ENCODE measurements at regions not wholly inside any gene's neighbourhood (a gene's known extent, or its start where the extent isn't known, plus 50 kb on each side); places are given as distances from the start of the nearest gene placed in this dataset.

DNA sequence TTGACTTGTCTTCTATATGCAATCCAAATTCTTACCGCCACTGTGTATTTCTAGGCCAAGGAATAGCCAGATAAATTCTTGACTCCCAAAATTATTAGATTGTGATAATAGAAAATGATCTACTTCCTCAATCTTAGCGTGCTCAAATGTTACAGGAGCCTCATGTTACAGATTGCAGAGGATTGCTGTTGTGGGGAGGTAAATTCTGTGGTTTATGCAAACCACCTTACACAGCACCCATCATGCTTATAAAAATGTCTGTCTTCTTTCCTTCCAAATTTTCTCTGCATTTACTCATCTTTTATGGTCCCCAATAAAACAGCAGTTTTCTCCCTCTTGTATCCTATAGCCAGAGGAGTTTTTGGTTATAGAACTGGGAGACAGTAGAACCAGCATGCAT is 420.2 kb upstream of the ROBO1 start:
- TF ChIP-seq, protein P1, sequence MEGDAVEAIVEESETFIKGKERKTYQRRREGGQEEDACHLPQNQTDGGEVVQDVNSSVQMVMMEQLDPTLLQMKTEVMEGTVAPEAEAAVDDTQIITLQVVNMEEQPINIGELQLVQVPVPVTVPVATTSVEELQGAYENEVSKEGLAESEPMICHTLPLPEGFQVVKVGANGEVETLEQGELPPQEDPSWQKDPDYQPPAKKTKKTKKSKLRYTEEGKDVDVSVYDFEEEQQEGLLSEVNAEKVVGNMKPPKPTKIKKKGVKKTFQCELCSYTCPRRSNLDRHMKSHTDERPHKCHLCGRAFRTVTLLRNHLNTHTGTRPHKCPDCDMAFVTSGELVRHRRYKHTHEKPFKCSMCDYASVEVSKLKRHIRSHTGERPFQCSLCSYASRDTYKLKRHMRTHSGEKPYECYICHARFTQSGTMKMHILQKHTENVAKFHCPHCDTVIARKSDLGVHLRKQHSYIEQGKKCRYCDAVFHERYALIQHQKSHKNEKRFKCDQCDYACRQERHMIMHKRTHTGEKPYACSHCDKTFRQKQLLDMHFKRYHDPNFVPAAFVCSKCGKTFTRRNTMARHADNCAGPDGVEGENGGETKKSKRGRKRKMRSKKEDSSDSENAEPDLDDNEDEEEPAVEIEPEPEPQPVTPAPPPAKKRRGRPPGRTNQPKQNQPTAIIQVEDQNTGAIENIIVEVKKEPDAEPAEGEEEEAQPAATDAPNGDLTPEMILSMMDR (IDR thresholded peaks at IDR 0.05; ENCODE audit: insufficient read depth, low read depth, low read length), result no peak
- DNase-seq (ENCODE audit: low read depth), result no peak
- no peak overlapping the region for H3K4me3 ChIP-seq (ENCODE audit: low read depth, low read length)

DNA sequence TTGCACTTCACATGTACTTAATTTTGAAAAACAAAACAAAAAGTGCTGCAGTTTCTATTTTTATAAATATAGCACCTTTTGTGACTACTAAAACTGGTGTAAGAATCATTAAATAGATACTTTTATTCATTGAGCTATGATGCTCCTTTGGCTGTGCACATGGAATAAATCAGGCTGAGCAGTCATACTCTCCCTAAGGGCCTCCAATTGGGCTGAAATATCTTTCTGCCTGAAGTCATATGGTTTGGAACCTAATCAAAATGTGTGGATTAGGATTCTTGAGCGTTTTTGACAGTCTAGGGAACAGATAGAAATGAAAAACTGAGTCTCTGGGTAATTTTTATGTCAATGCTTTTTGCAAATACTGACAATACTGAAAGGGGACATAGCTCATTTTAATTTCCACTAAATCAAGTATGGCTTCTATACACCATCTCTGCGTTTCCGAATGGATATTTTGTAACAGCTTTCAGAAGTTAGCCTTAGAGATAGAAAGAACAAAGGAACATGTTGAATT is 392.2 kb upstream of the ROBO1 start:
- TF ChIP-seq, protein P1 (IDR thresholded peaks at IDR 0.05; ENCODE audit: insufficient read depth, low read depth, low read length), result no peak
- H3K4me3 ChIP-seq (ENCODE audit: low read depth, low read length), result no peak overlapping the region
- DNase-seq (ENCODE audit: low read depth), result no peak

DNA sequence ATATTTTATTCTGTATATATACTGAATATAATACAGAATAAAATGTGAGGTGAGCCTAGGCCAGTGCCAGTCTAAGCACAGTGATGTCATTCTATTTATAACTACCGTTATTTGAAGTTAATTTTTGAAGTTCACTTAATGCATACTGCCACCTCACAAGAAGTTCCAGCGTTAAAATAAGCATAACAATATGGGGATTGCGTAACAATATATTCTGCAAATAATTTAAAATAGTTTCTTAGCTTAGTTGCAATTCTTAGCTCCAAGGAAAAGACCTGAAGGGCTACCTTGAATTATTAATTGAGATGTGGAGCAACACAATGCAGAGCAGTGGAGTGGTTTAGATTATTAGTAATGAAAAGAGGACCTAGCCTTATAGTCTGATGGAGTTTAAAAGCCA is 390.5 kb upstream of the ROBO1 start:
- TF ChIP-seq, protein P1 (IDR thresholded peaks at IDR 0.05; ENCODE audit: insufficient read depth, low read depth, low read length), result no peak
- H3K4me3 ChIP-seq (ENCODE audit: low read depth, low read length), result no peak overlapping the region
- DNase-seq (ENCODE audit: low read depth), result no peak

DNA sequence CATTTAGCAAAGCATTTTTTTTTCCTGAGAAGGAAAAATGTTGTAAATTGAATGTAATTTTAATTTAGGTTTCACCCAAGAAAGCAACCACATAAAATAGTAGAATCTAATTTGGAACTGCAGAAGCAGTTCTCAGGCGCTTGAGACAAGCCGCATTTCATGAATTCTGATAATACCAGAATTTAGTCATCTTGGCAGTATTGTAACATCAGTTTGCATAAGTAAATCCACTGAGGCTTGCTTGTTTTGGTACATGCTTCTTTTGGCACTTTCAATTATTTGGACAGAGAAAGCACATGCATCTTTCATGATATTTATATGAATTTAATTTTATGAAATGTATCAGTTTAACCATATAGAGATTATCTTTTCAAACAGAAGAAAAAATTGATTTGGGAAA is 389.7 kb upstream of the ROBO1 start:
- H3K4me3 ChIP-seq (ENCODE audit: low read depth, low read length), result no peak overlapping the region
- TF ChIP-seq, protein P1 (IDR thresholded peaks at IDR 0.05; ENCODE audit: insufficient read depth, low read depth, low read length), result no peak
- no peak for DNase-seq (ENCODE audit: low read depth)

DNA sequence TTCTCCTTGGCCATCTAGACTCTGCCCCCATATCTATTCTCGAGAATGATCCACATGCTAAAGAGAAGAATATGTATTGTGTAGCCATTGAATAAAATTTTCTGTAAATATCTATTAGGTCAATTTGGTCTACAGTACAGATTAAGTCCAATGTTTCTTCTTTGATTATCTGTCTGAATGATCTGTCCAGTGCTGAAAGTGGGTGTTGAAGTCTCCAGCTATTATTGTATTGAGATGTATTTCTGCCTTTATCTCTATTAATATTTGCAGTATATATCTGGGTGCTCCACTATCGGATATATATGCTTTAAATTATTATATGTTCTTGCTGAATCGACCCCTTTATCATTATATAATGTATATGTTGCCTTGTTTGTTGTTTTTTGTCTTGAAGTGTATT is 384.9 kb upstream of the ROBO1 start:
- H3K4me3 ChIP-seq (ENCODE audit: low read depth, low read length), result no peak overlapping the region
- TF ChIP-seq, protein P1 (IDR thresholded peaks at IDR 0.05; ENCODE audit: insufficient read depth, low read depth, low read length), result no peak
- no peak for DNase-seq (ENCODE audit: low read depth)

DNA sequence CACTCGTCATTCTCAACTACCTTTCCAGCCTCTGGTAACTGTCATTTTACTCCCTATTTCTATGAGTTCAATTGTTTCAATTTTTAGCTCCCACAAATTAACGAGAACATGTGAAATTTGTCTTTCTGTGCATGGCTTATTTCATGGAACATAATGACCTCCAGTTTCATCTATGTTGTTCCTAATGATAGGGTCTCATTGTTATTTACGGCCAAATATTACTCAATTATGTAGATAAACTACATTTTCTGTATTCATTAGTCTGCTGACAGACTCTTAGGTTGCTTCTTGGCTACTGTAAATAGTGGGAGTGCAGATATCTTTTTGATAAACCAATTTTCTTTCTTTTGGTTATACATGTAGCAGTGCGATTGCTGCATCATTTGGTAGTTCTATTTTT is 374.9 kb upstream of the ROBO1 start:
- TF ChIP-seq, protein P1 (IDR thresholded peaks at IDR 0.05; ENCODE audit: insufficient read depth, low read depth, low read length), result no peak
- H3K4me3 ChIP-seq (ENCODE audit: low read depth, low read length), result no peak overlapping the region
- DNase-seq (ENCODE audit: low read depth), result no peak

DNA sequence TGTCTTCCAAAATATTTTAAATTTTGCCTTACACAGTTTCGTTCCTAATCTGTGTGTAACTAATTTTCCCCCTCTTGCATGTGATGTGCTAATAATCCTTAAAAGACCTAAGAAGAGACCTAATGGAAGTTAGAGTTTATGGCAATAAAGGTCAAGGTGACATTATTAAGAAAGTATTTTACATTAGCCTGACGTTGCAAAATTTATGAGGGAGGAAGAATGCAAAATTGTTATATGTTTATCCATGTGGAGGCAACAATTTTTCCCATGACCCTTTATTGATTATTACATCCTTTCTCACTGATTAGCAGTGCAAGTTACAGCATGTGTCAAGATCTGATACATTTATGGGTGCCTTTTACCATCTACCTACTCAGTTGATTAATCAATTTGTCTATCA is 373.8 kb upstream of the ROBO1 start:
- TF ChIP-seq, protein P1 (IDR thresholded peaks at IDR 0.05; ENCODE audit: insufficient read depth, low read depth, low read length), result no peak
- no peak for DNase-seq (ENCODE audit: low read depth)
- H3K4me3 ChIP-seq (ENCODE audit: low read depth, low read length), result no peak overlapping the region

All from fibroblast of villous mesenchyme (primary cell).